Stimulated activated memory B cell treated with anti-CD40 and anti-IgM and Interleukin-4, amounts not matched to agents 10 μg/mL and 1 μg/mL and 100 μg/mL, for 72 hours (primary cell): ENCODE measurements at regions not wholly inside any gene's neighbourhood (a gene's known extent, or its start where the extent isn't known, plus 50 kb on each side); places are given as distances from the start of the nearest gene placed in this dataset.

ENCODE experiments used
- ATAC-seq: fragments of 150-1000 bp; cut with Tn5 transposase; 2 replicates; pipeline ENCODE4 v1.10.0; 2021
- H3K27ac Mint-ChIP-seq: one replicate; pipeline ENCODE4 v1.8.0; 2022; ENCODE audit warnings: mild to moderate bottlenecking, mixed read lengths
- H3K27me3 Mint-ChIP-seq: one replicate; pipeline ENCODE4 v1.8.0; 2022; ENCODE audit warnings: mixed read lengths
- H3K36me3 Mint-ChIP-seq: one replicate; pipeline ENCODE4 v1.8.0; 2022; ENCODE audit warnings: mixed read lengths
- H3K4me1 Mint-ChIP-seq: one replicate; pipeline ENCODE4 v1.8.0; 2022; ENCODE audit warnings: mixed read lengths
- H3K4me3 Mint-ChIP-seq: one replicate; pipeline ENCODE4 v1.8.0; 2022; ENCODE audit warnings: mild to moderate bottlenecking, moderate library complexity, mixed read lengths
- H3K9me3 Mint-ChIP-seq: one replicate; pipeline ENCODE4 v1.8.0; 2022; ENCODE audit warnings: mixed read lengths

DNA sequence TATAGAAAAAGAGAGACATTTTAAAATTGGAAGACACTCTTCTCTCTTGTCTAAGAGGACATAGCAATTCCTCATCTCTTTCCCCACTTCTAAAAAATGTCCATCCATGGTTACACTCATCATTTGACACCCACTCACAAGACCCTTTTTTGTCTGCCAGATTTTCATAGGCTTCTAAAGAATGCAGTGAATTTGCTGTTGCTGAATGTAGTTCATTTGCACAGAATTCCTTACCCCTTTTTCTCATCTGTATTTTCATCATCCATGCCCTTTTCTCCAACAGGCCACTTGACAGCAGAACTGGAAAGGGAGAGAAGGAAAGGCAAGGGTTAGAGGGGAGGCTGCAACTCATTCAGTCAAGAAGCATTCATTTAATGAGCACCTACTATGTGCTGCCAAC, 128.0 kb downstream of the NUAK1 start:
- H3K27me3 Mint-ChIP-seq, result peaks cover 4% of the 10 kb centered on the region
- no peak for ATAC-seq
- peaks cover under 1% of the 10 kb centered on the region for H3K9me3 Mint-ChIP-seq
- no peaks in the 10 kb centered on the region for H3K36me3 Mint-ChIP-seq
- no peaks in the 10 kb centered on the region for H3K4me1 Mint-ChIP-seq
- no peak overlapping the region for H3K4me3 Mint-ChIP-seq
- H3K27ac Mint-ChIP-seq, result no peak overlapping the region
